ENCODE measurements at regions not wholly inside any gene's neighbourhood (a gene's known extent, or its start where the extent isn't known, plus 50 kb on each side); places are given as distances from the start of the nearest gene placed in this dataset.

GRCh38 chr1:198462365-198463019 is 78.0 kb downstream of the ATP6V1G3 start:
- peak overlapping the region; percentile 64 for H3K4me2 ChIP-seq (ENCODE audit: control insufficient read depth, extremely low read depth, insufficient read depth, low read depth, low read length)
- peak; percentile 90 for FAIRE-seq

GRCh38 chr1:198455966-198456365 is 84.5 kb downstream of the ATP6V1G3 start:
- Histone ChIP-seq H3K36me3 (ENCODE audit: control insufficient read depth in 2 of 2, extremely low read depth in 1 of 2, insufficient read depth in 2 of 2, low read length in 2 of 2) (no peaks in the 10 kb centered on the region), H3K79me2 (ENCODE audit: control insufficient read depth, insufficient read depth, low read length) (no peaks in the 10 kb centered on the region), H3K4me3 (ENCODE audit: control insufficient read depth in 2 of 3, extremely low read depth in 1 of 3, insufficient read depth in 2 of 3, low read depth in 1 of 3, low read length in 3 of 3) (no peak overlapping the region), H3K4me2 (ENCODE audit: control insufficient read depth, extremely low read depth, insufficient read depth, low read depth, low read length) (no peak overlapping the region), H3K27ac (ENCODE audit: control insufficient read depth, insufficient read depth, low read length) (no peak overlapping the region), H3K4me1 (ENCODE audit: control insufficient read depth, extremely low read depth, insufficient read depth, low read length) (no peaks in the 10 kb centered on the region), H3K9me1 (ENCODE audit: control insufficient read depth, extremely low read depth, insufficient read depth, low read length) (no peaks in the 10 kb centered on the region), H3K9ac (ENCODE audit: control insufficient read depth, extremely low read depth, insufficient read depth, low read length) (no peak overlapping the region), H3K9me3 (ENCODE audit: control insufficient read depth, low read depth, low read length) (no peaks in the 10 kb centered on the region), H2AFZ (ENCODE audit: control insufficient read depth, low read length) (no peak overlapping the region), H3K27me3 (ENCODE audit: control insufficient read depth, extremely low read depth, insufficient read depth, low read length) (no peaks in the 10 kb centered on the region), H4K20me1 (ENCODE audit: control insufficient read depth, extremely low read depth, insufficient read depth, low read length) (no peaks in the 10 kb centered on the region)
- DNase-seq (ENCODE audit: low read depth, low spot score): no peak
- TF ChIP-seq EZH2 (IDR thresholded peaks at IDR 0.05; ENCODE audit: low read length) (no peak), CTCF (optimal IDR thresholded peaks at IDR 0.05 in 1 of 3, IDR thresholded peaks at IDR 0.05 in 1 of 3, conservative IDR thresholded peaks at IDR 0.05 in 1 of 3; ENCODE audit: extremely low read depth in 1 of 3, insufficient read depth in 2 of 3, low read length in 3 of 3) (no peak)
- no peak for FAIRE-seq
- dilution Hi-C loops (cut with MboI; ENCODE audit: extremely low pct_ligation_motif_present, low sequenced_read_pairs): no loop called here

More at GRCh38 chr1:198462365-198463019, 78.0 kb downstream of the ATP6V1G3 start:
- Histone ChIP-seq H3K9me3 (ENCODE audit: control insufficient read depth, low read depth, low read length) (no peaks in the 10 kb centered on the region), H3K9me1 (ENCODE audit: control insufficient read depth, extremely low read depth, insufficient read depth, low read length) (no peaks in the 10 kb centered on the region), H3K79me2 (ENCODE audit: control insufficient read depth, insufficient read depth, low read length) (no peaks in the 10 kb centered on the region), H2AFZ (ENCODE audit: control insufficient read depth, low read length) (no peak overlapping the region), H3K27me3 (ENCODE audit: control insufficient read depth, extremely low read depth, insufficient read depth, low read length) (no peaks in the 10 kb centered on the region), H3K27ac (ENCODE audit: control insufficient read depth, insufficient read depth, low read length) (peak overlapping the region; percentile 51), H3K4me3 (ENCODE audit: control insufficient read depth in 2 of 3, extremely low read depth in 1 of 3, insufficient read depth in 2 of 3, low read depth in 1 of 3, low read length in 3 of 3) (no peak overlapping the region), H3K4me1 (ENCODE audit: control insufficient read depth, extremely low read depth, insufficient read depth, low read length) (peaks cover 22% of the 10 kb centered on the region), H3K36me3 (ENCODE audit: control insufficient read depth in 2 of 2, extremely low read depth in 1 of 2, insufficient read depth in 2 of 2, low read length in 2 of 2) (no peaks in the 10 kb centered on the region), H3K9ac (ENCODE audit: control insufficient read depth, extremely low read depth, insufficient read depth, low read length) (no peak overlapping the region), H4K20me1 (ENCODE audit: control insufficient read depth, extremely low read depth, insufficient read depth, low read length) (no peaks in the 10 kb centered on the region)
- TF ChIP-seq EZH2 (IDR thresholded peaks at IDR 0.05; ENCODE audit: low read length) (no peak), CTCF (optimal IDR thresholded peaks at IDR 0.05 in 1 of 3, IDR thresholded peaks at IDR 0.05 in 1 of 3, conservative IDR thresholded peaks at IDR 0.05 in 1 of 3; ENCODE audit: extremely low read depth in 1 of 3, insufficient read depth in 2 of 3, low read length in 3 of 3) (no peak)
- dilution Hi-C loops (cut with MboI; ENCODE audit: extremely low pct_ligation_motif_present, low sequenced_read_pairs): no loop called here
- DNase-seq (ENCODE audit: low read depth, low spot score): no peak
